ENCODE measurements at regions not wholly inside any gene's neighbourhood (a gene's known extent, or its start where the extent isn't known, plus 50 kb on each side); places are given as distances from the start of the nearest gene placed in this dataset.

GRCh38 chr2:237258615-237259014 is 155.3 kb downstream of the COL6A3 start:
- Histone ChIP-seq H3K27ac (no peak overlapping the region), H3K36me3 (no peaks in the 10 kb centered on the region), H3K4me1 (no peaks in the 10 kb centered on the region), H3K9me3 (no peaks in the 10 kb centered on the region), H3K27me3 (no peaks in the 10 kb centered on the region), H3K4me3 (replicated peaks in 1 of 3) (no peak overlapping the region)
- 81 to 85% methylated on average over 4 of the region's 4 CpGs for whole genome bisulfite sequencing, 2 donors
- intact Hi-C loops (cut with DNase I) = no loop called here
- no peak for TF ChIP-seq POLR2A (IDR thresholded peaks at IDR 0.05)
- TF ChIP-seq CTCF (IDR thresholded peaks at IDR 0.05) = no peak
- DNase-seq = no peak

GRCh38 chr2:237259201-237259600 is 154.8 kb downstream of the COL6A3 start:
- WGBS, 2 donors = 80 to 95% methylated on average over 4 of the region's 4 CpGs
- Histone ChIP-seq H3K36me3 (no peaks in the 10 kb centered on the region), H3K27me3 (no peaks in the 10 kb centered on the region), H3K9me3 (no peaks in the 10 kb centered on the region), H3K4me3 (replicated peaks in 1 of 3) (no peak overlapping the region), H3K27ac (no peak overlapping the region), H3K4me1 (no peaks in the 10 kb centered on the region)
- DNase-seq = no peak
- intact Hi-C loops (cut with DNase I) = no loop called here
- no peak for TF ChIP-seq CTCF (IDR thresholded peaks at IDR 0.05)
- TF ChIP-seq POLR2A (IDR thresholded peaks at IDR 0.05) = no peak

- Histone ChIP-seq H3K27ac (no peak overlapping the region), H3K27me3 (no peaks in the 10 kb centered on the region), H3K4me3 (replicated peaks in 1 of 3) (no peak overlapping the region), H3K4me1 (no peaks in the 10 kb centered on the region), H3K9me3 (no peaks in the 10 kb centered on the region), H3K36me3 (no peaks in the 10 kb centered on the region)
- WGBS, 2 donors = 0% methylated on average over 2 of the region's 2 CpGs
- no peak for DNase-seq
- intact Hi-C loops (cut with DNase I) = no loop called here
- TF ChIP-seq POLR2A (IDR thresholded peaks at IDR 0.05) (no peak), CTCF (IDR thresholded peaks at IDR 0.05) (no peak)
Observed at GRCh38 chr2:237260039-237260620, 153.8 kb downstream of the COL6A3 start.

GRCh38 chr2:237260686-237261085 is 153.3 kb downstream of the COL6A3 start:
- Histone ChIP-seq H3K27ac (no peak overlapping the region), H3K9me3 (no peaks in the 10 kb centered on the region), H3K4me3 (replicated peaks in 1 of 3) (no peak overlapping the region), H3K36me3 (no peaks in the 10 kb centered on the region), H3K4me1 (no peaks in the 10 kb centered on the region), H3K27me3 (no peaks in the 10 kb centered on the region)
- 92 to 94% methylated on average over 4 of the region's 4 CpGs for WGBS, 2 donors
- DNase-seq = no peak
- intact Hi-C loops (cut with DNase I) = no loop called here
- no peak for TF ChIP-seq CTCF (IDR thresholded peaks at IDR 0.05)
- no peak for TF ChIP-seq POLR2A (IDR thresholded peaks at IDR 0.05)

- Histone ChIP-seq H3K27me3 (no peaks in the 10 kb centered on the region), H3K4me3 (replicated peaks in 1 of 3) (no peak overlapping the region), H3K4me1 (no peaks in the 10 kb centered on the region), H3K36me3 (no peaks in the 10 kb centered on the region), H3K9me3 (no peaks in the 10 kb centered on the region), H3K27ac (no peak overlapping the region)
- DNase-seq = no peak
- intact Hi-C loops (cut with DNase I) = no loop called here
- no peak for TF ChIP-seq CTCF (IDR thresholded peaks at IDR 0.05)
- TF ChIP-seq POLR2A (IDR thresholded peaks at IDR 0.05) = no peak
- WGBS, 2 donors = 80 to 81% methylated on average over 3 of the region's 3 CpGs
Observed at GRCh38 chr2:237261327-237261726, 152.6 kb downstream of the COL6A3 start.
